ENCODE measurements at regions not wholly inside any gene's neighbourhood (a gene's known extent, or its start where the extent isn't known, plus 50 kb on each side); places are given as distances from the start of the nearest gene placed in this dataset.

DNA sequence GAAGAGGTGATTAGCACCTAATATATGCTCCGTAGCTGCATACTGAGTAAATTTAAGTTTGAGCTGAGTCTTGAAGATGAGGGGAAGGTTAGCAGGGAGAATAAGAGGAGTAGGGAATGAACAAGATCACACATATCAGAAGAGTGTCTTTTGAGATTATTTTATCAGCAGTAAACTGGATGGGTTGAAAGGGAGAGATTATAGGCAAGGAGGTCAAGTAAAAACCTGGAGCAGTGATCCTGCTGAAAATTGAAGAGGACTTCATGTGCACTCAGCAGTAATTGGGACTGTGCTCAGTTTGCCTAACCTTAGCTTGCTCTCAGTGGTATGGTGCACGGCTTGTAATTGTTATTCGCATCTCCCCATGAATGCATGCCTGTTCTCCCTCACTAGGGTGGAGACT lies 79.5 kb upstream of the PICALM start (continued):
- TF ChIP-seq, protein P1, sequence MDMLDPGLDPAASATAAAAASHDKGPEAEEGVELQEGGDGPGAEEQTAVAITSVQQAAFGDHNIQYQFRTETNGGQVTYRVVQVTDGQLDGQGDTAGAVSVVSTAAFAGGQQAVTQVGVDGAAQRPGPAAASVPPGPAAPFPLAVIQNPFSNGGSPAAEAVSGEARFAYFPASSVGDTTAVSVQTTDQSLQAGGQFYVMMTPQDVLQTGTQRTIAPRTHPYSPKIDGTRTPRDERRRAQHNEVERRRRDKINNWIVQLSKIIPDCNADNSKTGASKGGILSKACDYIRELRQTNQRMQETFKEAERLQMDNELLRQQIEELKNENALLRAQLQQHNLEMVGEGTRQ (IDR thresholded peaks at IDR 0.05; ENCODE audit: low read length), result no peak
- TF ChIP-seq SIN3A (conservative IDR thresholded peaks at IDR 0.05 in 1 of 2, IDR thresholded peaks at IDR 0.05 in 1 of 2; ENCODE audit: low read depth in 1 of 2, low read length in 2 of 2) (no peak), CBX8 (IDR thresholded peaks at IDR 0.05; ENCODE audit: borderline replicate concordance, low read depth, low read length) (no peak), KDM5A (IDR thresholded peaks at IDR 0.05; ENCODE audit: low read length) (no peak), RFX5 (IDR thresholded peaks at IDR 0.05; ENCODE audit: borderline replicate concordance, low read depth, low read length) (no peak)
